H1 (cell line): ENCODE measurements at regions not wholly inside any gene's neighbourhood (a gene's known extent, or its start where the extent isn't known, plus 50 kb on each side); places are given as distances from the start of the nearest gene placed in this dataset.

ENCODE experiments used
- CTBP2 ChIP-seq: IDR thresholded peaks from 2 replicates; pipeline ENCODE4 v1.7.0; 2011; ENCODE audit warnings: borderline replicate concordance, mild to moderate bottlenecking, moderate library complexity, mixed read lengths, low read length; ENCODE audit not compliant: insufficient read depth, insufficient read length
- EP300 ChIP-seq, 2 experiments: IDR thresholded peaks; 1 replicate in 1 of 2; 2 replicates in 1 of 2; pipeline ENCODE4 v1.6.1; 2011 to 2012; ENCODE audit warnings: low read depth in 2 of 2, low read length in 2 of 2, mild to moderate bottlenecking in 2 of 2, borderline replicate concordance in 1 of 2, inconsistent platforms in 1 of 2, moderate library complexity in 1 of 2
- EZH2 ChIP-seq: fragments of 200-600 bp; sonication (generic); IDR thresholded peaks from 2 replicates; pipeline ENCODE4 v1.7.1; 2012; ENCODE audit warnings: low read depth, mild to moderate bottlenecking, moderate library complexity, low read length, inconsistent platforms; ENCODE audit not compliant: severe bottlenecking
- NRF1 ChIP-seq: IDR thresholded peaks from 2 replicates; pipeline ENCODE4 v1.6.1; 2011; ENCODE audit warnings: mild to moderate bottlenecking, low read depth, low read length, improper control_type of control experiment
- POLR2A ChIP-seq, 2 experiments: IDR thresholded peaks; 1 replicate in 1 of 2; 2 replicates in 1 of 2; pipeline ENCODE4 v1.6.1; 2011; ENCODE audit warnings: low read depth in 2 of 2, low read length in 2 of 2, mild to moderate bottlenecking in 2 of 2; ENCODE audit errors: control extremely low read depth in 1 of 2
- POLR2AphosphoS5 ChIP-seq: IDR thresholded peaks from 2 replicates; pipeline ENCODE4 v1.6.1; 2011; ENCODE audit warnings: low read depth, low read length
- RFX5 ChIP-seq: IDR thresholded peaks from 2 replicates; pipeline ENCODE4 v1.6.1; 2011; ENCODE audit warnings: low read depth, low read length, improper control_type of control experiment, borderline replicate concordance
- SP1 ChIP-seq: IDR thresholded peaks from 2 replicates; pipeline ENCODE4 v1.6.1; 2011; ENCODE audit warnings: low read depth, low read length
- ZNF274 ChIP-seq: IDR thresholded peaks from 2 replicates; pipeline ENCODE4 v1.7.0; 2012; ENCODE audit warnings: low read length, borderline replicate concordance; ENCODE audit errors: extremely low read depth
- TF ChIP-seq, protein P1 (sequence below), 3 experiments: IDR thresholded peaks; 1 replicate in 2 of 3; 2 replicates in 1 of 3; pipeline versions ENCODE4 v1.5.1 to v1.6.1; 2011; ENCODE audit warnings: low read length in 3 of 3, mild to moderate bottlenecking in 3 of 3, inconsistent platforms in 2 of 3, low read depth in 1 of 3, moderate library complexity in 1 of 3; ENCODE audit not compliant: insufficient read depth in 1 of 3; ENCODE audit errors: control extremely low read depth in 1 of 3
- TF ChIP-seq, protein P2 (sequence below): IDR thresholded peaks from 2 replicates; pipeline ENCODE4 v1.6.1; 2012; ENCODE audit warnings: inconsistent platforms
- TF ChIP-seq, protein P3 (sequence below): IDR thresholded peaks from 2 replicates; pipeline ENCODE4 v1.6.1; 2011; ENCODE audit warnings: low read length, improper control_type of control experiment
- TF ChIP-seq, protein P4 (sequence below): IDR thresholded peaks from 2 replicates; pipeline ENCODE4 v1.6.1; 2011; ENCODE audit warnings: low read depth, mild to moderate bottlenecking, low read length; ENCODE audit not compliant: insufficient read depth

DNA sequence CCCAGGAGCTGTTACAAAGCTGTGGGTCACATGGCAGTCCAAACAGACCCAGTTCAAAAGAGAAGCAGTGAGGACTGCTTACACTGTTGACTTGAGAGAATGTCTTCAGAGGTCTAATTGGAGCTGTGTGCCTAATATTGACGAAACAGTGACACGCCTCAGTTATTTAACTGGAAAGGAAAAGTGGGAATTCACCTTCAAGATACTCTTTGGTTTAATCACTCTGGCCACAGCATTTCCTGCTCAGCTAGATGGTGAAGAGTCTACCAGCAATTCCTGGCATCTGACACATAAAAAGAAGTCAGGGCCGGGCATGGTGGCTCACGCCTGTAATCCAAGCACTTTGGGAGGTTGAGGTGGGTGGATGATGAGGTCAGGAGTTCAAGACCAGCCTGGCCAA is 326.4 kb downstream of the SV2B start:
- TF ChIP-seq, protein P1, sequence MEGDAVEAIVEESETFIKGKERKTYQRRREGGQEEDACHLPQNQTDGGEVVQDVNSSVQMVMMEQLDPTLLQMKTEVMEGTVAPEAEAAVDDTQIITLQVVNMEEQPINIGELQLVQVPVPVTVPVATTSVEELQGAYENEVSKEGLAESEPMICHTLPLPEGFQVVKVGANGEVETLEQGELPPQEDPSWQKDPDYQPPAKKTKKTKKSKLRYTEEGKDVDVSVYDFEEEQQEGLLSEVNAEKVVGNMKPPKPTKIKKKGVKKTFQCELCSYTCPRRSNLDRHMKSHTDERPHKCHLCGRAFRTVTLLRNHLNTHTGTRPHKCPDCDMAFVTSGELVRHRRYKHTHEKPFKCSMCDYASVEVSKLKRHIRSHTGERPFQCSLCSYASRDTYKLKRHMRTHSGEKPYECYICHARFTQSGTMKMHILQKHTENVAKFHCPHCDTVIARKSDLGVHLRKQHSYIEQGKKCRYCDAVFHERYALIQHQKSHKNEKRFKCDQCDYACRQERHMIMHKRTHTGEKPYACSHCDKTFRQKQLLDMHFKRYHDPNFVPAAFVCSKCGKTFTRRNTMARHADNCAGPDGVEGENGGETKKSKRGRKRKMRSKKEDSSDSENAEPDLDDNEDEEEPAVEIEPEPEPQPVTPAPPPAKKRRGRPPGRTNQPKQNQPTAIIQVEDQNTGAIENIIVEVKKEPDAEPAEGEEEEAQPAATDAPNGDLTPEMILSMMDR (IDR thresholded peaks at IDR 0.05; ENCODE audit: control extremely low read depth in 1 of 3, insufficient read depth in 1 of 3, low read depth in 1 of 3, low read length in 3 of 3): no peak
- TF ChIP-seq, protein P2, sequence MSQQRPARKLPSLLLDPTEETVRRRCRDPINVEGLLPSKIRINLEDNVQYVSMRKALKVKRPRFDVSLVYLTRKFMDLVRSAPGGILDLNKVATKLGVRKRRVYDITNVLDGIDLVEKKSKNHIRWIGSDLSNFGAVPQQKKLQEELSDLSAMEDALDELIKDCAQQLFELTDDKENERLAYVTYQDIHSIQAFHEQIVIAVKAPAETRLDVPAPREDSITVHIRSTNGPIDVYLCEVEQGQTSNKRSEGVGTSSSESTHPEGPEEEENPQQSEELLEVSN: no peak
- TF ChIP-seq CTBP2 (no peak), EZH2 (no peak), EP300 (IDR thresholded peaks at IDR 0.05; ENCODE audit: borderline replicate concordance in 1 of 2, low read depth in 2 of 2, low read length in 2 of 2) (no peak), POLR2A (IDR thresholded peaks at IDR 0.05; ENCODE audit: control extremely low read depth in 1 of 2, low read depth in 2 of 2, low read length in 2 of 2) (no peak), POLR2AphosphoS5 (no peak), ZNF274 (no peak), NRF1 (no peak), SP1 (no peak), RFX5 (no peak)
- TF ChIP-seq, protein P3, sequence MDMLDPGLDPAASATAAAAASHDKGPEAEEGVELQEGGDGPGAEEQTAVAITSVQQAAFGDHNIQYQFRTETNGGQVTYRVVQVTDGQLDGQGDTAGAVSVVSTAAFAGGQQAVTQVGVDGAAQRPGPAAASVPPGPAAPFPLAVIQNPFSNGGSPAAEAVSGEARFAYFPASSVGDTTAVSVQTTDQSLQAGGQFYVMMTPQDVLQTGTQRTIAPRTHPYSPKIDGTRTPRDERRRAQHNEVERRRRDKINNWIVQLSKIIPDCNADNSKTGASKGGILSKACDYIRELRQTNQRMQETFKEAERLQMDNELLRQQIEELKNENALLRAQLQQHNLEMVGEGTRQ: no peak
- TF ChIP-seq, protein P4, sequence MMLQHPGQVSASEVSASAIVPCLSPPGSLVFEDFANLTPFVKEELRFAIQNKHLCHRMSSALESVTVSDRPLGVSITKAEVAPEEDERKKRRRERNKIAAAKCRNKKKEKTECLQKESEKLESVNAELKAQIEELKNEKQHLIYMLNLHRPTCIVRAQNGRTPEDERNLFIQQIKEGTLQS: no peak
